HEK293 (cell line): ENCODE measurements at regions not wholly inside any gene's neighbourhood (a gene's known extent, or its start where the extent isn't known, plus 50 kb on each side); places are given as distances from the start of the nearest gene placed in this dataset.

ENCODE experiments used
- CTCF ChIA-PET: fragments of 350-600 bp; formaldehyde crosslinking; extraction: SDS; loops from one replicate; lab custom pipeline; 2021; ENCODE audit warnings: antibody characterized with exemption; lab: Yijun Ruan, JAX
- POLR2A ChIA-PET: fragments of 300-600 bp; formaldehyde crosslinking; extraction: SDS; loops from one replicate; lab custom pipeline; 2020; ENCODE audit warnings: antibody characterized with exemption, inconsistent platforms; lab: Yijun Ruan, JAX
- H3K27ac ChIP-seq: fragments of 200-500 bp; sonication (Bioruptor generic); 2 replicates; pipeline ENCODE4 v1.5.1; 2014; ENCODE audit warnings: low read depth, low read length, control low read depth, inconsistent platforms; ENCODE audit errors: extremely low read depth
- H3K36me3 ChIP-seq, 2 experiments: fragments of 200-500 bp in 1 of 2; sonication (Bioruptor generic) in 1 of 2; 1 replicate in 1 of 2; 2 replicates in 1 of 2; pipeline ENCODE4 v1.5.1; 2014 to 2017; ENCODE audit warnings: inconsistent platforms in 2 of 2, low read length in 2 of 2; ENCODE audit not compliant: control insufficient read depth in 2 of 2, insufficient read depth in 1 of 2
- H3K4me1 ChIP-seq: fragments of 200-500 bp; sonication (Bioruptor generic); 2 replicates; pipeline ENCODE4 v1.5.1; 2014; ENCODE audit warnings: mild to moderate bottlenecking, low read length, inconsistent platforms; ENCODE audit not compliant: control insufficient read depth, insufficient read depth
- H3K4me3 ChIP-seq: 2 replicates; pipeline ENCODE4 v1.5.1; 2011; ENCODE audit warnings: low read depth, mild to moderate bottlenecking, control low read depth, low read length, moderate library complexity
- H3K9me3 ChIP-seq: fragments of 200-500 bp; sonication (Bioruptor generic); 2 replicates; pipeline ENCODE4 v1.5.1; 2014; ENCODE audit warnings: low read depth, low read length, inconsistent platforms; ENCODE audit not compliant: control insufficient read depth, insufficient read depth
- CTCF ChIP-seq: fragments of 450-650 bp; formaldehyde crosslinking; IDR thresholded peaks from 2 replicates; pipeline ENCODE4 v1.5.1; 2016; ENCODE audit warnings: missing biosample characterization, missing genetic modification characterization
- KLF7 ChIP-seq: fragments of 450-650 bp; formaldehyde crosslinking; IDR thresholded peaks from 2 replicates; pipeline ENCODE4 v1.5.1; 2016; ENCODE audit warnings: missing biosample characterization, missing genetic modification characterization, borderline replicate concordance
- KLF8 ChIP-seq: fragments of 450-650 bp; formaldehyde crosslinking; IDR thresholded peaks from 2 replicates; pipeline ENCODE4 v1.5.1; 2016; ENCODE audit warnings: missing biosample characterization, missing genetic modification characterization
- MZF1 ChIP-seq: fragments of 450-650 bp; formaldehyde crosslinking; IDR thresholded peaks from 2 replicates; pipeline ENCODE4 v1.5.1; 2017; ENCODE audit warnings: missing biosample characterization, missing genetic modification characterization, borderline replicate concordance
- PBX3 ChIP-seq: sonication (generic); formaldehyde crosslinking; IDR thresholded peaks from 2 replicates; pipeline ENCODE4 v1.8.1; 2022; ENCODE audit warnings: mild to moderate bottlenecking, moderate library complexity, missing genetic modification reagents
- SALL2 ChIP-seq: fragments of 450-650 bp; formaldehyde crosslinking; IDR thresholded peaks from 2 replicates; pipeline ENCODE4 v1.5.0; 2017; ENCODE audit warnings: missing biosample characterization, mild to moderate bottlenecking, missing genetic modification characterization, borderline replicate concordance
- SETDB1 ChIP-seq: IDR thresholded peaks from one replicate; pipeline ENCODE4 v1.6.1; 2017; ENCODE audit warnings: mild to moderate bottlenecking, low read length, moderate library complexity, mixed read lengths; ENCODE audit not compliant: insufficient read length
- ZBTB26 ChIP-seq: fragments of 450-650 bp; formaldehyde crosslinking; optimal IDR thresholded peaks from 2 replicates; pipeline ENCODE3; 2016; ENCODE audit warnings: missing biosample characterization, mild to moderate bottlenecking, missing genetic modification characterization
- ZNF121 ChIP-seq: fragments of 450-650 bp; formaldehyde crosslinking; IDR thresholded peaks from 2 replicates; pipeline ENCODE4 v1.5.1; 2016; ENCODE audit warnings: missing biosample characterization, missing genetic modification characterization
- ZNF157 ChIP-seq: fragments of 450-650 bp; formaldehyde crosslinking; IDR thresholded peaks from 2 replicates; pipeline ENCODE4 v1.5.1; 2016; ENCODE audit warnings: missing biosample characterization, missing genetic modification characterization
- ZNF184 ChIP-seq: fragments of 450-650 bp; IDR thresholded peaks from 2 replicates; pipeline ENCODE4 v1.5.1; 2018; ENCODE audit warnings: missing biosample characterization, mild to moderate bottlenecking, missing genetic modification characterization
- ZNF214 ChIP-seq: fragments of 450-650 bp; formaldehyde crosslinking; IDR thresholded peaks from 2 replicates; pipeline ENCODE4 v1.5.1; 2017; ENCODE audit warnings: missing biosample characterization, mild to moderate bottlenecking, missing genetic modification characterization, borderline replicate concordance
- ZNF24 ChIP-seq: fragments of 450-650 bp; formaldehyde crosslinking; IDR thresholded peaks from 2 replicates; pipeline ENCODE4 v1.5.1; 2016; ENCODE audit warnings: missing biosample characterization, missing genetic modification characterization
- ZNF350 ChIP-seq: fragments of 450-650 bp; formaldehyde crosslinking; IDR thresholded peaks from 2 replicates; pipeline ENCODE4 v1.5.0; 2017; ENCODE audit warnings: missing biosample characterization, mild to moderate bottlenecking, missing genetic modification characterization
- ZNF366 ChIP-seq: fragments of 450-650 bp; formaldehyde crosslinking; conservative IDR thresholded peaks from 2 replicates; pipeline ENCODE4 v1.5.1; 2016; ENCODE audit warnings: missing biosample characterization, missing genetic modification characterization
- ZNF37A ChIP-seq: fragments of 450-650 bp; IDR thresholded peaks from 2 replicates; pipeline ENCODE4 v1.5.1; 2018; ENCODE audit warnings: missing biosample characterization, missing genetic modification characterization
- ZNF514 ChIP-seq: fragments of 450-650 bp; formaldehyde crosslinking; IDR thresholded peaks from 2 replicates; pipeline ENCODE4 v1.5.1; 2016; ENCODE audit warnings: missing biosample characterization, missing genetic modification characterization
- ZNF544 ChIP-seq: fragments of 450-650 bp; formaldehyde crosslinking; IDR thresholded peaks from 2 replicates; pipeline ENCODE4 v1.5.0; 2017; ENCODE audit warnings: missing biosample characterization, missing genetic modification characterization
- ZNF560 ChIP-seq: fragments of 450-650 bp; formaldehyde crosslinking; IDR thresholded peaks from 2 replicates; pipeline ENCODE4 v1.5.1; 2017; ENCODE audit warnings: missing biosample characterization, missing genetic modification characterization, borderline replicate concordance
- ZNF660 ChIP-seq: fragments of 450-650 bp; IDR thresholded peaks from 2 replicates; pipeline ENCODE4 v1.5.1; 2018; ENCODE audit warnings: missing biosample characterization, mild to moderate bottlenecking, missing genetic modification characterization
- ZNF776 ChIP-seq: fragments of 450-650 bp; formaldehyde crosslinking; IDR thresholded peaks from 2 replicates; pipeline ENCODE4 v1.5.0; 2017; ENCODE audit warnings: missing biosample characterization, missing genetic modification characterization, borderline replicate concordance
- ZNF830 ChIP-seq: fragments of 450-650 bp; IDR thresholded peaks from 2 replicates; pipeline ENCODE4 v1.5.0; 2018; ENCODE audit warnings: missing biosample characterization, missing genetic modification characterization, low read depth, mild to moderate bottlenecking, moderate library complexity
- ZSCAN18 ChIP-seq: fragments of 450-650 bp; formaldehyde crosslinking; IDR thresholded peaks from 2 replicates; pipeline ENCODE4 v1.5.1; 2016; ENCODE audit warnings: missing biosample characterization, missing genetic modification characterization
- TF ChIP-seq, protein P1 (sequence below): fragments of 450-650 bp; IDR thresholded peaks from 2 replicates; pipeline ENCODE4 v1.5.1; 2018; ENCODE audit warnings: missing biosample characterization, missing genetic modification characterization

DNA sequence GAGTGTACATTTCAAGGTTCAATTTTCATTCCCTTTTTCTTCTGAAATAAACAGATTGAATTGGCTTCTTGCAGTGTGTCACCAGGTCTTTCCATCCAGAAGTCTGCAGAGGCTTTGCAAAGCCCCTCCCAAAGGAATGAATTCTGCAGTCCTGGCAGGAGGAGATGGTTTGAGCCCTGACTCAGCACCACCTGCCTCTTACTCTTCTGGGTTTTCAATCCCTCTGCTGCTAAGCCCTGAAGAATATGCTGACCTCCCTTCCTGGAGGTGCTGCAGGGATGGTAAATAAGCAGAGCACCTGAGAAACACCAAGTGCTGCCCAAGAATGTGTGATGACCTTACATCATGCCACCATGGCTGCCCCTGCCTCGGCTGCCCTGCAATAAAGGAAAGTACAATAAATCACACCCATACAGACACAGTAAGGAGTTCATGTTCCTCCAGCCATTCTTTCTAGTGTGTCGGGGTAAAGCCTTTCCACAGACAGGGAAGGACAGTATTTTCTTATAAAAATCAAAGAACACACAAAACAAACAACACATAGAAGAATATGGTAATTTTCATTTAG lies 209.2 kb downstream of the ZNF326 start:
- H3K4me1 ChIP-seq = no peaks in the 10 kb centered on the region
- H3K4me3 ChIP-seq = no peak overlapping the region
- no peak overlapping the region for H3K27ac ChIP-seq
- H3K36me3 ChIP-seq = no peaks in the 10 kb centered on the region
- ChIA-PET POLR2A (no interaction called here), CTCF (no interaction called here)
- TF ChIP-seq KLF7 (no peak), ZNF157 (tag by site-specific recombination) (no peak), ZBTB26 (no peak), KLF8 (tag by site-specific recombination) (no peak), ZNF514 (tag by site-specific recombination) (no peak), ZNF560 (tag by site-specific recombination) (no peak), SETDB1 (no peak), MZF1 (no peak), ZNF214 (no peak), ZNF184 (tag by site-specific recombination) (no peak), CTCF (tag by site-specific recombination) (no peak), ZNF830 (no peak), PBX3 (CRISPR knock-in tag) (no peak), SALL2 (tag by site-specific recombination) (no peak)
- TF ChIP-seq, protein P1, sequence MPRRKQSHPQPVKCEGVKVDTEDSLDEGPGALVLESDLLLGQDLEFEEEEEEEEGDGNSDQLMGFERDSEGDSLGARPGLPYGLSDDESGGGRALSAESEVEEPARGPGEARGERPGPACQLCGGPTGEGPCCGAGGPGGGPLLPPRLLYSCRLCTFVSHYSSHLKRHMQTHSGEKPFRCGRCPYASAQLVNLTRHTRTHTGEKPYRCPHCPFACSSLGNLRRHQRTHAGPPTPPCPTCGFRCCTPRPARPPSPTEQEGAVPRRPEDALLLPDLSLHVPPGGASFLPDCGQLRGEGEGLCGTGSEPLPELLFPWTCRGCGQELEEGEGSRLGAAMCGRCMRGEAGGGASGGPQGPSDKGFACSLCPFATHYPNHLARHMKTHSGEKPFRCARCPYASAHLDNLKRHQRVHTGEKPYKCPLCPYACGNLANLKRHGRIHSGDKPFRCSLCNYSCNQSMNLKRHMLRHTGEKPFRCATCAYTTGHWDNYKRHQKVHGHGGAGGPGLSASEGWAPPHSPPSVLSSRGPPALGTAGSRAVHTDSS (tag by site-specific recombination) = no peak
- TF ChIP-seq, all 188 proteins: peak for 0
- H3K9me3 ChIP-seq = no peaks in the 10 kb centered on the region

GRCh38 chr1:90201467-90202358 lies 206.8 kb downstream of the ZNF326 start:
- H3K4me1 ChIP-seq = no peaks in the 10 kb centered on the region
- POLR2A ChIA-PET = no interaction called here
- 0 out of 2 replicates have a peak, but pooled peaks have one; percentile 29 for TF ChIP-seq ZNF544 (tag by site-specific recombination)
- TF ChIP-seq ZNF121 (tag by site-specific recombination) = peak; percentile 63; the same call in 1 of the 2 replicates
- TF ChIP-seq ZSCAN18 (tag by site-specific recombination) = 0 out of 2 replicates have a peak, but pooled peaks have one; percentile 36
- 0 out of 2 replicates have a peak, but pooled peaks have one; percentile 20 for TF ChIP-seq ZNF776 (tag by site-specific recombination)
- peak; percentile 75 for TF ChIP-seq ZNF366 (tag by site-specific recombination)
- 0 out of 2 replicates have a peak, but pooled peaks have one; percentile 34 for TF ChIP-seq ZNF37A
- TF ChIP-seq ZNF660 (tag by site-specific recombination) = no peak
- TF ChIP-seq ZNF830 = 0 out of 2 replicates have a peak, but pooled peaks have one; percentile 20
- no peak for TF ChIP-seq ZNF24
- 0 out of 2 replicates have a peak, but pooled peaks have one; percentile 11 for TF ChIP-seq ZNF350 (tag by site-specific recombination)
- no peak overlapping the region for H3K4me3 ChIP-seq
- H3K27ac ChIP-seq = no peak overlapping the region
- H3K36me3 ChIP-seq = no peaks in the 10 kb centered on the region
- CTCF ChIA-PET = no interaction called here
- no peaks in the 10 kb centered on the region for H3K9me3 ChIP-seq
